ENCODE measurements at regions not wholly inside any gene's neighbourhood (a gene's known extent, or its start where the extent isn't known, plus 50 kb on each side); places are given as distances from the start of the nearest gene placed in this dataset.
A peak's percentile ranks its signal among the peaks of the same experiment; 100 is the strongest.

DNA sequence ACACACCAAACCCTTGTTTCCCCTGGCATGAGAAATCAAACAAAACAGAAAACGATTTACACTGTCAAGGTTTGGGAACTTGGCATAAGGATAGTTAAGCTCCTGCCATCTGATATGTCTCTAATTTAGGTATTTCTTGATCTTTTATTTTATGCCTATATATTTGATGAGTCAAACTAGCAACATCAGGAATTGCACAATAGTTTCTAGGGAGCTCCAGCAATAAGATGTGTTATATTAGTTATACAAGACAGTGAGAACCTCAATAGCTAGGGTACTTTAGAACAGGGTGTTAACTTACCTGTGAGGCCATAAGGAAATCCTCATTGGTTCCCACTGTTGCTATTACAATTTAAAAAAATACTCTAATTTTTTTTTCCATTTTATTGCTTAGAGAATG is 474.2 kb downstream of the GBA3 start:
- no peak for DNase-seq (ENCODE audit: low read depth)

DNA sequence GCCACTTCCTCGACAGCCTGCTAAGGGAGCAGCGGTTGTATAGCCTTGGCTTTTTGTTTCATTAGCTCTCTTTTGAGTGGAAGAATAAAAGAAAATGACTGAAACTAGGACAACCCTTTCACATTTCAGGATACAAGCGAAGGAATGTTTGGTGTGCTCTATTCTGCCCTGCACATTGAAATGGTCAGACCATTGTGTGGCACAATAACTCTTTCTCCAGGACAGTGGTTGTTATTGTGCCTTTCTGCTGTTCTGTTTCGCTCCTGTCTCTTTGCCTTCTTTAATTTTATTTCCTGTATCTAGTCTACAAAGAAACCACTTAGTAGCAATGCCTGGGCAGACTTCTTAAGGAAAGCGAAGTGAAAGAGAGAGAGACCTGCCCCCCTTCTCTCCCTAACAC is 473.7 kb downstream of the GBA3 start:
- no peak for DNase-seq (ENCODE audit: low read depth)

DNA sequence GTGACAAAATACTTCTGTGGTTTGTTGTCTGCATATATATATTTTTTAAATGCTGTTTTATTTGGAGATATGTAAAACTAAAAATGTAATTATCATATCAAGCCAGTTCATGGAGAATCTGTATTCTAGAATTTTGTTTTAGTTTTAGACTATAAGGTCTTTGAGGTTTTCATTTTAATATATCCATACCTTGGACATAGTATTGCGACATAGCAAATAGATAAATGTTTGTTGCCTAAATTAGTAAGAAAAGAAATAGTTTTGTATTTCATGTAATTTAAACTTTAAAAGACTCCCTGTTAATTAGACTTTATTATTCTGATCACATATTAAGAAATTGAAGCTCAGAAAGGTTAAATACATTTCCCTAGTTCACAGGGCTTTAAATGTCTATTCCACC is 472.9 kb downstream of the GBA3 start:
- DNase-seq (ENCODE audit: low read depth): no peak

DNA sequence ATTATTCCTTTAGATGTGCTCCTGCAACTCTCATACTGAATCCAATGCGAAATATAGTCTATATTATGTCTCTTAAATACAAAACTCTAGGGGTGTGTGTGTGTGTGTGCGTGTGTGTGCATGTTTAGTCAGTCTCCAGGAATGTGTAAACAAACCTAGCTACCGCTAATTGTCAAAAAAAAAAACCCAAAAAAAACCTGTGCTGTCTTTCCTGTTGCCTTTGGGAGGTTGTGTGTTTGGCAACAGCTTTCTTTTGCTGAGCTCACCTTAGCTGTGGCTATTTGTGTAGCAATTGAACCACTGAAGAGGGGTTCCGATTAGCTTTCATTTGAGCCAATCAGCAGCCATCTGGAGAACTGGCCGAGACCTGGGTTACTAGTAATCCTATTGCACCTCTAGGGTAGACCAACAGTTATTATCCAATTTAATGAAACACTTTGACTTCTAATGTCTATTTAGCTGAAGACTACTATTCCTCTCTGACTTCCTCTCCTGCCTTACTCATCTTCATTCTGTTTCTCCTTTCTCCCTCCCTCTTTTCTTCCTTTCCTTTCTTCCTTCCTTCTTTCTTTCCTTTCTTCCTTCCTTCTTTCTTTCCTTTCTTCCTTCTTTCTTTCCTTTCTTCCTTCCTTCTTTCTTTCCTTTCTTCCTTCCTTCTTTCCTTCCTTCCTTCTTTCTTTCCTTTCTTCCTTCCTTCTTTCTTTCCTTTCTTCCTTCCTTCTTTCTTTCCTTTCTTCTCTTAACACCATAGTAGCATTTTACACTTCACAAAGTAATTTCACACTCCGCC is 471.1 kb downstream of the GBA3 start:
- no peak for DNase-seq (ENCODE audit: low read depth)

DNA sequence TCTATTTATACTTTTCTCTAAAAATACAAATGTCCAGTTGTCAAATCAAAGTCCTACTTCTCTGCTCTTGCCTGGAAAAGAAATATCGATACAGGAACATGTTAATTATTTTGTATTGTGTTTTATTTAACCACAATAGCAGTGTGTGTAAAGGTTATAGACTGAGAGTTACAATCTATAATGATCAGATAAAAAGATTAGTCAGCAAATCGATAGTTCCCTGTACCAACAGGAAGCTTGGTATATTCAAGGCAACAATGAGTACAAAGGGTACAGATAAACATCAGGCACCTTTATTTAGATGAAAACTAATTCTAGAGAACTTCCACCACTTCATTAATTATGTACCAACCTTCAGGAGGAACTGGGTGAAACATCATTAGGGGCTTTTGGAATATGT is 469.5 kb downstream of the GBA3 start:
- no peak for DNase-seq (ENCODE audit: low read depth)

DNA sequence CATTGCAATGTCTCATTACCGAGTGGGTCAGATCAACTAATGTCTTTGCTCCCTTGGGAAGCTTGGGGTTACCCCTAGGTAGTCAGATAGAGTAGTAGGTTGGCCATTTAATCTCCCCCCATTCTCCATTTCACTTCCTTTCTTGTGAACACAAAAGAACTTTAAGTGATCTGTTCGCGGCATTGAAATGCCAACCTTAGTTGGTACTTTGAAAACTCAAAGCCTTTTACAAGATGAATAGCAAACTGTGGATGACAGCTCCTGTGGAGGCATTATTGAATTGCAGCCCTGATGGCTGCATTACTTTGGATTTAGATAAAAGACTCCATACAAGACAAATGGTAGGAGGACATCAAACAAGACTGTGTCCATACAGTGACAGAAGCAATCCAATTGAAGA is 469.1 kb downstream of the GBA3 start:
- DNase-seq (ENCODE audit: low read depth): no peak

DNA sequence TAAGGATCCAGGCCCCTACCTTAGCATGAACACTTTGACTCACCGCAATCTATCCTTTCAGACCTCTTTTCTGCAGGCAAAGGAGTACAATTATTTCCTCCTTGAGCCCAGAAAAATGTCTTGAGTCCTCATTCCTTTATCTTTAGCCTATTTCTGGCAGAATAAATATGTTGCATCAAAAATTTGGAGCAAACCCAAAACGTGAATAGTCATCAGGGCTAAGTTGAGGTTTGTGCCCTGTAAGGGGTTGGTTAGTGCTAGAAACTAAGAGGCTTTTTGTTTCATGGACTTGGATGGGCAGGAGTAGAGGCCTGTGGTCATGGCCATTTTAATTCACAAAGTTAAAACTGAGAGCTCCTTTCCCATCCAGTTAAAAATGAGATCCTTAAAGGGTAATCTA is 460.3 kb downstream of the GBA3 start:
- no peak for DNase-seq (ENCODE audit: low read depth)

DNA sequence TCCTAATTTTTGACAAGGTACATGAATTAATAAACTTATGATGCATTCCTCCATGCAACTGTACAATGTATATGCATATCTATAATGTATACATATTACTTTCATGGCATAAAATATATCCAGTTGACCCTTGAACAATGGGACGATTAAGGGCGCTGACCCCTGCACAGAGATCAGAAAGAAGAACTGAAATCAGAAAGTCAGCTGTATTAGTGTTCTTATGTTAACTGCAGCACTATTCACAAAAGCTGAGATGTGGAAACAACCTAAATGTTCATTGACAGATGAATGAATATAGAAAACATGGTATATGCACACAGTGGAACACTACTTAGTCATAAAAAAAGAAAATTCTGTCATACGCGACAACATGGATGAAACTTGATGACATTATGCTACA is 457.1 kb downstream of the GBA3 start:
- DNase-seq (ENCODE audit: low read depth): no peak

DNA sequence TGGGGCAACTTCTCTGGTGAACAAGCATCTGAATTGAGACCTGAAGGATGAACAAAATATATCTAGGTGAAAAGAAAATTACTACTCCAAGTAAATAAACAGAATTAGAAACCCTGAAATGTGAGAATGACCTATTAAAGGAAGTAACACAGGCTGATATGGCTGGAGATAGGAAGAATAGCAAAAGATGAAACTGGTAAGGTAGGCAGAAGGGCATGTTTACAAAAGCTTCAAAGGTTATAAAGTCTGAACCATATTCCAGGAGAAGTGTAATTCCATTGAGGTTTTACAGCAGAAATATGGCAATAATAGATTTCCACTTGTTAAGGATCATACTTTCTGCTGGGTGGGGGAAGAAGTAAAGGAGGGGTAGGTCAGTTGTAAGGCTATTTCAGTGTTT is 452.0 kb downstream of the GBA3 start:
- DNase-seq (ENCODE audit: low read depth): no peak

DNA sequence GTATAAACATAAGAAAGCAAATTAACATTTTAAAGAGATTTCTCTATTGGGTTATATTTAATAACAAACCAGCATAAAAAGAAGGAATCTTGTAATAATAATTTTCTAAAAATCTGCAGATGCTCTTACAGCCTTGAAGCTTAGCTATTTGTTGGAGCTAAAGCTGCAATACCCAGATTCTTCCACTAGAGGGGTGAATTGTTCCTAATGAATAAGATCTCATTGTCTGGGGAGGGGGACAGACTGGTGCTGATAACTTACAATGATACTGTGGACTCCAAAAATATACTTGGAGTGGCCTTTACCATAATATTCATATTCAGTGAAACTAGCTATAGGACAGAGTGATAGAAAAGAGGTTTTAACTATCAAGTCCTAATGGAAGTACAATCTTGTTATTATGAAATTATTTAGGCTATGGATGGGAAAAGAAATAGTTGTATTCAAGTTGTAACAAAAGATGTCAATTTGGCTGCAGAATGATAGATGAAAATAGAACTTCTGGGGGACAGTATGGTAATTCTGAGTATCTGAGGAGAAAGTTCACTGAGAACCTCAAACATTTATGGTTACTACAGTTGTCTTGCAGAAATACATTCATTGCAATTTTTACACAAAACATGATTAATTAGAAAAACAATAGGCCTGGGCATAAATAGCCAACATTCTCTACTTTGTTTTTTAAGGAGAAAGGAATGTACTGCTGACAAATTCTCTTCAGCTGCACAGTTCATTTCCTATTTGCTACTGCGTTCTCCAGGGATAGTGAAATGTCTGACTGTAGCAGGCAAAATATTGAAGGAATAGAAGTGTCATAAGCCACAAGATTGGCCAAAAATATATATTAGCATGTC is 443.3 kb downstream of the GBA3 start:
- DNase-seq (ENCODE audit: low read depth): peak; percentile 19

DNA sequence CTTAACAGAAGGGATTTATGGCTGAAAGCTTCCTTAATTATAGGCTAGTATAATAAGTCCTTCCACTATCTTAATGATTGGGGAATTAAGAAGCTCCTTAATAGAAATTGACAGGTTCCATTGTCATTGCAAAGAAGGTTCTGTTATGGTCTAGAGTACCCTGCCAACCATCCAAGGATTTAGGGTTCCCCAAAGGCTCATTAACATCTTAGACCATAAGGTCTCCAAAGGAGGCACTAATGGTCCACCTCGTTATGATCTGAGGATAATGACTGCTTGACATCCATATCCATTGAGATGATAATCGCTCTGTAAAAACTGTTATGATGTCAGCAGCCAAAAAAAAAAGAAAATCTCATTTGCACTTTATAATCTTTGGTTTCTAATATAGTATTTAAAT is 441.6 kb downstream of the GBA3 start:
- no peak for DNase-seq (ENCODE audit: low read depth)

DNA sequence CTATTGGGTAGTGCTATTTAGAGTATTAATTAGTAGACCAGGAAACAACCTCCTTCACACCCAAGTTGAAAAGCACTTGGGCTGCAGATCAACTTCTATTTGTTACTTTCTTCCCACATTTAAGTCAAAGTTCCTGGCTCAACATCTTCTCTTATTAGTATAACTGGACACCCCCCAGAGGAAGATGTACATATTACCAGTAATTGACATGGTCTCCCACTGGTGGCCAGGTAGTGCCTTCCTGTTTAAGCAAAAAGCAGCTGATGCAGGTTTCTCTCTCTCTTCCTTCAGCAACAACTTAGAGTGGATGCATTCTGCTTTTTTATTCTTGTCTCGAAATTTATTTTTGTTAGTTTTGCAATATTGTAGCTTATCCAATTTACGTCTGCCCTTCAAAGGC is 438.1 kb downstream of the GBA3 start:
- no peak for DNase-seq (ENCODE audit: low read depth)

DNA sequence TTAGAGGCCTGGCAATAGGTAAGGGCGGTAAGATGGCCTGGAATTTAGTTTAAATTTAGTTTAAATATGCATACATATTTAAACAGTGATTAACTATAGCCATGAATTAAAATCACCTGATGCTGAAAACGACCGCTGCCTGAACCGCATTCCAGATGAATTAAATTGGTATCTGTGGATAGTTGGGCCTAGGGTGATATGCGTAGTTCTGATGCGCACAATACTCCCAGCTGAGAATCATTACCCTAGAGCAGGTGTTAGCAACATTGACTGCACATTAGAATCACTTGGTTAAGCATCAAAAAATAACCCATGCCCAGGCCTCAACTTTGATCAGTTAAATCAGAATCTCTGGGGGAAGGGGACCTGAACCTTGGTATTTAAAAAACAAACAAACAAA is 432.4 kb downstream of the GBA3 start:
- no peak for DNase-seq (ENCODE audit: low read depth)

DNA sequence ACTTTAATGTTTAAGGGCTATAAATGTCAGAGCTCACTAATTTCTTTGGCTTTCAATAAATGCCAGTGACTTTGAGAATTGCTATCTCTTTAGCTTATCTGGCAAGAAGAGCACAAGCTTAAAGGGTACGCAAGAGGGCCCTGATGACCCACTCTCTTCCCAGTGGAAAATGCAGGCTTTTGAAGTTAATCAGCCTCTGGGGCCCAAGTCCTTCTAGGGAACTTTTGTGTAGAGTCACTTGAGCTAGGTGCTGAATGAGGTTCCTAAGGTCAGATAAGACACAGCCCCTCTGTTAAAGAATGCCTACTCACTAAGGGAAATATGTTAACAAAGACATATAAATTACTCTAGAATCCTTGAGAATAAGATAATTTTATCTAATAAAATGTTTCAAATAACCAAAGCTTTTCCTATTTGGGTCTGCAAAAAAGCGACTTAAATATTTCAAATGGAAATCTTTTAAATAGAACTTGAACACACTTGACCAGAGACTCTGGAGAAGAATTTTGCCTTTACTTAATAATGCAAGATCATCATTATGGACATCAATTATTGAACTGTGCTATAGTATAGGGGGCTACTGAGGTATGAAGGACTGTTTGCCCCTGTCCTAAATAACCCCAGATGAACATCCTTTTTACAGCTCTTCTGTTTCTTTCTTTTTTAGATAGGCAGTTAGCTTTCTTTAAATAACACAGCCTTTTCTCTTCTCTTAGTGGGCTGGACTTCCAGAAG is 430.1 kb downstream of the GBA3 start:
- DNase-seq (ENCODE audit: low read depth): no peak

DNA sequence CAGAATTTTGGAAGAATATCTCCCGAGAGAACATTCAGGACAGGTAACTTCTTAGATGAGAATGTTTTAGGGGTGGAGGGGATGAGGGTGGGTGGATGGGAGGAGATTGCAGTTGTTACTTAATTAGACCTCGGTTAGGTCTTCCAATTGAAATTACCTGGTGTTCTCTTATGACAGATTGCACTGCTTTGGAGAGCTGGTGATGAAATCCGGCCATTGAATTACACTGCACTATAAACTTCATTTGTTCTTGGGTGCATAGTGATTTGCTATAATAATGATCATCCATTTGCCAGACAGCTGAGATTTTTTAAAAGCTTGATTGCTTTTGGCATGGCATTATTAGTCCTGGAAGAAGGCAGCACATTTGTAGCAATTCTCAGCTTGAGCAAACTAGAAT is 427.6 kb downstream of the GBA3 start:
- DNase-seq (ENCODE audit: low read depth): no peak

DNA sequence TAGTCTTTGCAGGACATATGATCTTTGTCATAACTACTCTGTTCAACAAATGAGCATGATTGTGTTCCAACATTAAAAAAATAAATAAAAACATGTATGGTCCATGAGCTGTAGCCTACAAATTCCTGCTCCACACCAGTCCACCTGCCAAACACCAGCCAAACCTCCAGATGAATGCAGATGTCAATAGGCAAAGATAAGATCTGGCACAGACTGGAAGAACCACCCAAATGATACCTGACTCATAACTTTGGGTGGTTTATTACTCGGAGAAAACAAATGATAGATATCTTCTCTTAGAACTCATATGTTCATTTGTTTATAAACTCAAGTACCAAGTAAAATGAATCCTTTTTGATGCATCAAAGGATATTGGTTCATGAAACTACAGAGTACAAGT is 425.1 kb downstream of the GBA3 start:
- DNase-seq (ENCODE audit: low read depth): no peak

DNA sequence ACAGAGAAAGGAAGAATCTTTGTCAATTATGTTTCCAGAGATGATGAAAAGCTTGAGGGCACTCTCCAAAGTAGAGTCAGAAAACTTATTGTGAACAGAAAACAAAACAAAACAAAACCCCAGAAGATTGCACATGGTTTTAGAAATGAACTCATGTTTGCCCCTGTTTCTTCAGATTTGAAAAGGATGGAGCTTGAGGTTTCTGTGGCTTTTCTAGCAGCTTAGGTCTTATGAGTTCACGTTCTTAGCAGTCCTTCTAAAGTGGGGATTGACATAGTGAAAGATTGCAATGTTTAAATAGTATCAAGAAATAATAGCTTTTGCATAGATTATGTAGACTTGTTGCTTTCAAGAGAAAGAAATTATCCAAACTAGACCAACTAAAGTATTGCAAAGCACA is 421.8 kb downstream of the GBA3 start:
- DNase-seq (ENCODE audit: low read depth): no peak

DNA sequence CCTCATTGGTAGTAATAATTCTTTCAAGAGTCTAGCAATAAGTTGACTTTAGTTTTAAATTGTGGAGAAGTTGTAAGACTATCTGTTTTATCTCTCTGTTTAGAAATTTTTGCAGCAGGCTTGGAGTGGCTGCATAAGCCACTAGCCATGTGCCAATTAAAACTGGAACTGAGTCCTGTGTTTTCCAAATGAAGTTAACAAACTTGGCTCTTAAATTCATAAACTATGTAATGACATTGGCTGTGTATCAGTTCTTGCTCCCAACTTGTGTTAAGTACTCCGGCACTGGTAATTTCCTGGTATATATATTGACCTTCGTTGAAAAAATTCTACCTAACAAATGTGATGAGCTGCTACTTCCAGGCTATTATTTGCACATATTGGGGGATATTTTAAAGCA is 420.4 kb downstream of the GBA3 start:
- DNase-seq (ENCODE audit: low read depth): no peak

DNA sequence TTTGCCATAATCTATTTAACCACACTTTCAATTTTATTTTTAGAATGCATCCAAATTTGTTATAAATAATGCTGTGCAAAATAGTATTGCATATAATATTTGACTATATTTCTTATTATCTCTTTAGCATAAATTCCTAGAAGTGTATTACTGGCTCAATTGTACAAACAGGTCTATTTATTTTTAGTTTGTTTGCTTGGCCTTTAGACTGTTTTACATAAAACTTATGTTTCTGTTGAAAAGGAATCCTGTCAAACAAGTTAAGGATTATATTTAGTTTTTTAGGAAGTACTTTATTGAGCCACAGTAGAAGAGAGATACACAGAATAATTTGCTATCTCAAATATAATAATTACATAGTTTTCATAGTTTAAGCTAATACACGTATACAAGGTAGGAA is 413.8 kb downstream of the GBA3 start:
- DNase-seq (ENCODE audit: low read depth): no peak

DNA sequence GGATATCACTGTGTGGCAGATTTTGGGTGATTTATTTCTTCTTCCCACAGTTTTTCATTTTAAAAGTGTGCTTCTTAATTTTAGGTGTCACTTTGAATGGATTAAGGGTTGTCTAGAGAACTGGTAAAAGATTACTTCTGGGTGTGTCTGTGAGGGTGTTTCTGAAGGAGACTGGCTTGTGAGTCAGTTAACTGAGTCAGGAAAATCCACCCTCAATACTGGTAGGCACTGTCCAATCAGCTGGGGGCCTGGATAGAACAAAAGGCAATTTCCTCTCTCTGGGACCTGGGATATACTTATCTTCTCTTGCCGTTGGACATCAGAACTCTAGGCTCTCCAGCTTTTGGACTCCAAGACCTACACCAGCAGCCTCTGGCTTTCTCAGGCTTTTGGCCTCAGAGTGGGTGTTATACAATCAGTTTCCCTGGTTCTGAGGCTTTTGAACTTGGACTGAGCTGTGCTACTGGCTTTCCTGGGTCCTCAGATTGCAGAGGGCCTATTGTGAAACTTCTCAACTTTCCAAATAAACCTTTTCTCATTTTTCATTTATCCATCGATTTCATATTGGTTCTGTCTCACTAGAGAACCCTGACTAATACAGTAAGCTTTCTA is 413.1 kb downstream of the GBA3 start:
- no peak for DNase-seq (ENCODE audit: low read depth)

DNA sequence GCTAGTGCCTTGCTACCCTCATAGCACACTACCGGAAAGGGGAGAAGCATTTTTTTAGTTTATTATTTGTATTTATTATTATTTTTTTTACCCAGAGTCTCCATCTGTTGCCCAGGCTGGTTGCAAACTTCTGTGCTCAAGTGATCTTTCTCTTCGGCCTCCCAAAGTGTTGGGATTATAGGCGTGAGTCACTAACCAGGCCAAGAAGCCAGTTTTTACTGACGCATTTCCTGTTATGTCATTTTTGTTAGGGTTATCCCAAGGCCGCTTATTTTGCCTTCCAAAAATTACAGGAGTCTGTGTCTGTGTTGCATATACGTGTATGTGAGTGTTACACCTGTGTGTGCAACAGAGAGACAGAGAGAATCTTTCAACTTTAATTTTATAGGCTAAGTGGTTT is 404.5 kb downstream of the GBA3 start:
- peak; percentile 61 for DNase-seq (ENCODE audit: low read depth)

DNA sequence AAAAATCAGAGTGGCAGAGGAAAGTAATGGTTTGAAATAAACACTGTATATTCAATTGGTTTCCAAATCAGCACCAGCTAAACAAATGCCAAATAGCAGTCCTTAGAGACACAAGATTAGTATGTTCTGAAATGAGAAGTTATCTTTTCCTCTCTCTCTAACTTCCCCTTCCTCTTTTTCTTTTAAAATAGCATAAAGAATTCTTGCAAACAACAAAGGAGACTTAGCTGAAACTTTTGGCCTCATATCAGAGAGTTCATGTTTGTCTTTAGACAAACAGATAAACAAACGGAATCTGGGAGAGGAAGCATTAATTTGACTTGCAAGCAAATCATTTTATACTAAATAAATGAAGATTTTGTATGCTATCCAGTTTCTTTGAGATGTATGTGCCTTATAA is 399.0 kb downstream of the GBA3 start:
- no peak for DNase-seq (ENCODE audit: low read depth)

DNA sequence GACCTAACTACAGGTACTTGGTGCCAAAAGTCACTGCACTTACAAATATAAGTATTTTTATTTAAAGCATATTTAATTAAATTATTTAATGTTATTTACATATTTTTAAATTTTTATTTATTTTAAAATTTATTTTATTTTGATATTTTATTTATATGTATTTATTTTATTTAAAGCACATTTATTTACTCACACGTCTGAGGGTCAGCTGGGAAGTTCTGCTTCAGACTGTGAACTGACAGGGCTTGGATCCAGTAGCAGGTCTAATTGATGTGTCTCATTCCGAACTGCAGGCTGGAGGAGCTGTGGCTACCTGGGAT is 392.5 kb downstream of the GBA3 start:
- DNase-seq (ENCODE audit: low read depth): no peak

Measured in HS-5 (cell line).